ENCODE measurements at regions not wholly inside any gene's neighbourhood (a gene's known extent, or its start where the extent isn't known, plus 50 kb on each side); places are given as distances from the start of the nearest gene placed in this dataset.
"Not testable (repeated sequence)": the region's sequence is repeated elsewhere in the genome, so short reads cannot be mapped to it uniquely, and the experiment has no call there.

- no peak for DNase-seq (ENCODE audit: low read depth)
Measured at GRCh38 chr13:40338217-40338616, 328.2 kb downstream of the FOXO1 start.

DNA sequence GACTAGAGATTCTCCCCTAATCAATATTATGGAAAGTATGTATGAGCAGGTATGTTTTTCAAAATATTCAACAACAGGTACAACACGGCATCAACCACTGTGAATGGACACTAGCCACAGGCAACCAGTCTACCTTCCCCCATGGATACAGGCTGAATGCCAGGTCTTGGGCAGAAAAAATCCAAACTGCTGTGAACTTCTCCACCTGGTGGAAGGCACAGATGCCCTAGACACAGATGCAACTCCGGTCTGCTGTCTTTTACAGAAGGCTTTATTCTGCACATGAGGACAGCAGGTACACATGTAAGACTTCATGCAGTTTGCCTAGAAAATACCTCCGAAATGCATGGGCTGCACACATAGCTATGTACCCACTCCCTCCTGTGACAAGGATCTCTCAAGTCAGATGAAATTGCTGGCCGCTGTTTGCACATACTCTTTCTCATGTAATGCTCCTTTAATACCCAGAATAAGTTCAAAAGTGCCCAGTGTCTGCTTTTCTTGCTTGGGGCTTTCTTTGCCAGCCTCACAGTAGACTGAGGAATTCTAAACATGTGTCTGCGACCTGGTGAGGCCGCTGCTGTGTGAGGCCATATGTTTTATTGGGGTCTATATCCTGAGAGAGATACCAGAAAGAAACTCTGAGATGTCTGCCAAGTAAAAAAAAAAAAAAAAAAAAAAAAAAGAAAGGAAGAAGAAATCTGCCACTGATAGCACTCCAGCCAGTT lies 325.9 kb downstream of the FOXO1 start:
- no peak for DNase-seq (ENCODE audit: low read depth)

DNA sequence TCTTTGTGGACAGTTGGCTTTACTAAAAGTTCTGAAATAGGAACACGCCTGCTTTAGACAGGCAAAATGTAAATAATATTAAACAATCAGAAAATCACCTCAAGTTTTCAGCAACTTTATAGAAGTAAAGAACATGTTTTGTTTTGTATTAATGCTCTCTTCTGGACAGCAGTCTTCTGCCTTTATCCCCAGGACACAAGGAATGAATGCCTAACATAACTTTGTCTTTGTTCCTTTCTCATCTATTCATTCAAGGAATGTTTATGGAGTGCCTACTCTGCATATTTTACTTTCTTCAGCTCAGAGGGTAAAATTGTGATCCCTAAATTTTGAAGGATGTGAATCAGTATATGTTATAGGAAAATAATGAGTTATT lies 325.4 kb downstream of the FOXO1 start:
- no peak for DNase-seq (ENCODE audit: low read depth)

GRCh38 chr13:40341501-40341900 lies 324.9 kb downstream of the FOXO1 start:
- no peak for DNase-seq (ENCODE audit: low read depth)

DNA sequence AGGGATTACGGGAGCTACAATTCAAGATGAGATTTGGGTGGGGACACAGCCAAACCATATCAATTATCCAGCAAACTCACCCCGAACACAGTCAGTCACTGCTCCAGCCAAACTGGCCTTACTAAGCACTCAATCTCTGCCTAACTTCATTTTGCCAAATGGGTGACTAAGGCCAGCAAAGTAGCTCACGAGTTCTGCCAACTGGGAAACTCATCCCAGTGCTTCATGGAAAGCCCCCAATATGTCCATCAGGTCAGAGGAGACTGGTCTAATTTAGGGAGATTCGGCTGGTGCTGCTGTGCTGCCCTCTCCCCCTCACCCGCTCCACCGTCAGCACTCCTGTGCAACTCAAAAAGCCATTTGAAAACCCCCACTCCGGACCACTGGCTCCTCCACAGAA lies 324.0 kb downstream of the FOXO1 start:
- DNase-seq (ENCODE audit: low read depth): no peak

- no peak for DNase-seq (ENCODE audit: low read depth)
Measured at GRCh38 chr13:40342901-40343300, 323.5 kb downstream of the FOXO1 start.

DNA sequence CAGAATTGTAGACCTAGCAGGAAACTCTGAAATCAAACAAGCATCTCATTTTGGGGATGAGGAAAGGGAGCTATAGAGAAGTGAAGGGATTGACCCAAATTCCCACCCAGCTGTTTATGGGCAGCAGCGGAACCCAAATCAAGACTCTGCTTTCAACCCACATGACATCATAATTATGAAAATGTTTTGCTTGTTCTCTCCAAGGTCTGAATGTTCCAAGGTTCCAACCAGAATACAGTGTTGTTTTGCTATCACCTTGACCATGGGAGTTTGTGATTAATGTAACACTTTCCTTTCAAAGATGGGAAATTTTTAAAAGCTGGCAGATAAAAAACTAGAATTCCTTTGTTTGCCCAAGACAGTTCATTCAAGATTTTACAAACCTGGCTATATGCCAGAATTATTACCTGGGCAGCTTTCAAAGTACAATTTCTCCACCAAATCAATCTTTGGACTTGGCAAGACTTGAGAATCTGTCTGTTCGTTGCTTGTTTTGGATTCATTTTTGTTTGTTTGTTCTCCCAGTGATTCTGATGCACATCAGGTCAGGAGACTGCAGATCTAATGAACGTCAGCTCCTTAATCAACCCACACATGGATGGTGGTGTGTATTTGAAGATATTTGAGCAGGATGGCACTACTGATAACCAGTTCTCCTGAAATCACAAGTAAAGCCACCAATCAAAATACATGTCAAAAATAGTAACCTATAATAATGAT lies 322.7 kb downstream of the FOXO1 start:
- no peak for DNase-seq (ENCODE audit: low read depth)

DNA sequence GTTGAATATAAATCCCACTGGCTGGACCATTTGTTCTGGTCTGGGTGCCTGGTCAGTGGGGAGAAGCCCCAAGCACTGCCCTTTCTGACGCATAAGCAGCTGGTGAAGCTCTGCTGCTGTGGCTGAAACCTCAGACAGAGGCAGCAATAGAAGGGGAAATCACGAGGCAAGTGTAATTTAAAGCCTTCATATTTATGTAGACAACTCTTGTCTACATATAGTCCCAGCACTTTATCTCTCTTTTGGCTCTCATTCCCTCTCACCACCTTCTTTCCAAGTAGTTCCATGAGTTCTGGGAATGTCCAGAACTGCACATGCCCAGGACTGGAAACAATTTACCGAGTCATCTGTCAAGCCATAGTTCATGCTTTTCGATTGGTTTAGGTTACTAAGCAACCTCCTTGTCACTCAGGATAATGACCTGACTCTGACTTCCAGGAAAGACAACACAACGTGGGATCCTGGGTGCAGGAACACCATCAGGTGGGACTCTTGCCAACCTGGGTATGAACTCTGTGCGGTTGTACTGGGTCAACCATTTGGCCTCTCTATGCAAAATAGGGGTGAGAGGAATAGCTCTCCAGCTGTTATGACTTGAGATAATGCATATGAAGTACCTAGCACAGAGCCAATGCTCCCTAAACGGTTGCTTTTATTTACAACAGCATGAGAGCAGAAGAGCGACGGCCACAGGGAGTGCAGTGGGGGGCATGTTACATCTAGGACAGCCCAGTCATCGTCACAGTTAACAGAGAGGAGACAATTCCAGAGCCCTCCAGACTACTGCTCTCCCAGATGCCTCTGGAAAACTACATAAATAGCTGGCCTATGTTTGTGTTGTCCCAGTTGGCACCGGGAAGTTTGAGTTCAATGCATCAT lies 321.9 kb downstream of the FOXO1 start:
- no peak for DNase-seq (ENCODE audit: low read depth)

DNA sequence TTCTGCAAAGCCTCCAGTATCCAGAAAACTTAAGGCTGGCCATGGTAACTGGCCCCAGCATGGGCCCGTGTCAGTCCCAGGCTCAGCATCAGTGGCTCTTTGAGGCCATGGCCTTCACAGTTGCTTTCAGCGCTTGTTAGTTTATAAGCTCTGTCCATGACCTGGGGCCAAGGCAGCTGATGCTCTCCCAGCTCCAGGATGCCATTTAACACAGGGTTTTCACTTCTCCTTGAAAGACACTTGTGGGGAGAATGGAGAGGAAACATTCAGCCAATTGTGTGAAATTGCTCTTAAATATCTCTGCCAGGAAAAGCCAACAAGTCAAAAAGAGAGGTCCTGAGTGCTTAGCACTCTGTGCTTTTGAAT lies 321.3 kb downstream of the FOXO1 start:
- no peak for DNase-seq (ENCODE audit: low read depth)

GRCh38 chr13:40345654-40346372 lies 320.6 kb downstream of the FOXO1 start:
- no peak for DNase-seq (ENCODE audit: low read depth)

GRCh38 chr13:40346592-40346991 lies 319.8 kb downstream of the FOXO1 start:
- no peak for DNase-seq (ENCODE audit: low read depth)

DNA sequence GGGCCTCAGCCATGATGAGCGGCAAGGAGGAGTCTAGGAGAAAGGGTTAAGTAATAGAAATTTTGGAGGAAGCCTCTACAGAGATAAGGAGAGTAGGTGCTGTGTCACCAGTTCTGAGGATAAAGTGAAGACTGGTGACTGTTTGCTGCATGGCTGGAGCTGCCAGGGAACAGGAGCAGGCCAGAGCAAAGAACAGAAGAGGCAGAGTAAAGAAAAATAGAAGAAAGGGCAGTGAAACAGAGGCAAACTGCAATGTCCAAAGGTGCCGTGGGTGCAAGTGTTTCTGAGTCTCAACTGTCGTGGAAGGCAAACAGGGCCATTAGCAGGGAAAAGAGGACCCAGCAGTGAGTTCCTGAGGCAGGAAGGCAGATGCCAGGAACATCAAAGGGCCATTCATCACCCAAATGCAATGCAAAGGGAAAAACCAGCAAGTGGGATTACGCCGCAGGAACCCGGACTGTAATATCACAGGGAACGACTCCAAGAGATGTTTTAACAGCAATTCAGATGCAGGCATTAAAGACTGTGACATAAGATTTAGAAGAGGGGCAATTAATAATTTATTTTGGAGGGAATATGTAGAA lies 318.3 kb downstream of the FOXO1 start:
- no peak for DNase-seq (ENCODE audit: low read depth)

DNA sequence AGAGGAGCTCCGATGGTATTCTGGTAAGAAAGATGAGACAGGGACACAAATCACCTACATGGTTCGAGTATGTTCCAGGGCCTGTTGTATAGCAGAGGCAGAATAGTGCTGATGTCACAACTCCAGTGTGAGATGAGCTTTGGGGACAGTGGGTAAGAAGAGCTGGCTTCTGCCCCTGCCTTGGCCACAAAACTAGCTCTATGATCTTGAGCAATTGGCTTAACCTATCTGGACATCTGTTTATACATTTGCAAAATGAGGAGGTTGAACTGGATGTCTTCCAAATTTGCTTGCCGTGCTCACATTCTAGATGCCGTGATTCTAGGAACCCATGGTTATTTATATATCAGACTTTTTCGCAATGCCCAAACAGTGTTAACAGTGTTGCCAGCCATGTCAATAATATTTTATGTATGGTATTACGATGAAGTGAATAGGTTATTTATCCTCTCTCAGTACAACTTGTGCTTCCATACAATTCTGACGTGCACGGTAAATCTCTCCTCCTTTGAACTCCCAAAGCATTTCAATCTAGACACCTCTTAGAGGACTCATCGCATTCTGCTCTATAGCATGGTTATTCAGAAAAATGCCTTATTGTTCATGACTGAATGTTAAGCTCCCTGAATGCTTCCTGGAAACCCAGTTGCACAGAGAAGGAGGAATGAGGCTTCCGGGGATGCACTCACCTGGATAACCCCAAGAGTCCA lies 316.0 kb downstream of the FOXO1 start:
- no peak for DNase-seq (ENCODE audit: low read depth)

DNA sequence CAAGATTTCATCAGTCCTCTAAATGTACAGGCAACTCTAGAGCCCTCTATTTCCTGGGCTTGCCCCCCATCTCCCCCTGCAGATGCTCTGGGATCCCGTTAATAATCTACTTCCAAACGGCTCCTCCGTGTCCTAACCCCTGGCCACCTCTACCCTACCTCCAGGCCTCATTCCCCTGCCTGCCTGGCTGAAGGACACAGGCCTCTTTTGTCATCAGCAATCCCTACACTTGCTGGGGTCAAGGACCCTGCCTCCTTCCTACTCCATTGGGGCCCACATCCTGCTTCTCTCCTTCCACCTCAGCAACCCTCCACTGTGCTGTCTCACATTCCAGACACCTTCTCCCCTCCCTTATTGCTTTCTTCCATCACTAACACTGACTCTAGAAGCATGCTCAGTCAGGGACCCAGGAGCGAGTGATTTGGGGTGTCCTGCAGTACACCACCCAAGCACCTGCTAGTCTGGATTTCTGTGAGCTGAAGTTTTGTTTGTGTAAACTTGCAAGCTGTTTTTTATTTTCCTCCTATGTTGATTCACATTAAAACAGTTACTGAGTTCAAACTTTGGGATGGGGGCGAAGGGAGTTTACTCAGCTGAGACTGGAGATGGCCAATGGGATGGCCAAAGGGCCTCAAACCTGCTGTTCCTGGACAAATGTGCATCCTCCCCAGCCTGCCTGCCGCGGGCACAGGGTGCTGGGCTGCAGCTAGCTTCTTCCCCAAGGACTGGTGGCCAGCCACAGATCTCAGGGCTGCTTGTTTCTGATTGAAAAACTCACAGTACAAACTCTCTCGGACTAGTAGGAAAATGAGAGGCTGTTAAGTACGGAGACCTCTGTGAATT lies 314.7 kb downstream of the FOXO1 start:
- no peak for DNase-seq (ENCODE audit: low read depth)

- DNase-seq (ENCODE audit: low read depth): no peak
Measured at GRCh38 chr13:40352380-40352778, 314.1 kb downstream of the FOXO1 start.

GRCh38 chr13:40352802-40353562 lies 313.5 kb downstream of the FOXO1 start:
- no peak for DNase-seq (ENCODE audit: low read depth)

DNA sequence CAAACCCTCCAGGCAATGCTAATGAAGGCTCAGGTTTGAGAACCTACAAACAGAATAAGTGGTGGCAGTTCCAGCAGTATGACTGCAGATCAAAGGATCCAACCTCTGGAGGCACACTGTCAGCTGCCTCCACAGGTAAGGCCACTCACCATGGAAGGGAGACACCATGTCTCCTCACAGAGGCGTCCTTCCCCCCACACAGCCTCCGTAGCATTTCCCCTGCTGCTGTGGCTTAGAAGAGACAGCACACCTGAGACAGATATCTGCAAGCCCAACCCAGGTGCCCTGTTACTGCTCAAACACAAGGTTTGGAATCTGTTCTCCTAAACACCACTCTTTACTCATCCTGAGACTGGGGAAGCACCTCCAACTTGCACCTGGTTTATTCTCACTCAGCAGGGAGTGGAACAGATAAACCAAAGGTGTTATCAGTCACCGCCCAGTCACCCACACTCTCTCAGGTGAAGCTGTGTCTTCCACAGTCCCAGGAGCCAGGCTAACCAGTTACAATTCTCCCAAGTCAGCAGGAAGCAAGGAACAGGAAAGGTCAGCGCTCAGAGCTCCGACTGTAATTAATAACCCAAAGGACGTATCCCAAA lies 311.2 kb downstream of the FOXO1 start:
- DNase-seq (ENCODE audit: low read depth): no peak

DNA sequence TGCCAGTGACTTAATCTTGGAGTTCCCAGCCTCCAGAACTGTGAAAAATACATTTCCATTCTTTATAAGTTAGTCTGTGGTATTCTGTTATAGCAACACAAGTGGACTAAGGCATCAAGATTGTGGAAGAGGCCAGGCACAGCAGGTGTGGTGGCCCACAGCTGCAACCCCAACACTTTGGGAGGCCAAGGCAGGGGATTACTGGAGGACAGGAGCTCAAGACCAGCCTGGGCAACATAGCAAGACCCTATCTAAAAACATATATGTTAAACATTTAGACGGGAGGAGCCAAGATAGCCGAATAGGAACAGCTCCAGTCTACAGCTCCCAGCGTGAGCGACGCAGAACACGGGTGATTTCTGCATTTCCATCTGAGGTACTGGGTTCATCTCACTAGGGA lies 310.4 kb downstream of the FOXO1 start:
- DNase-seq (ENCODE audit: low read depth): no peak

- not testable (repeated sequence) for DNase-seq (ENCODE audit: low read depth)
Measured at GRCh38 chr13:40356458-40356857, 310.0 kb downstream of the FOXO1 start.
